ENCODE measurements at regions not wholly inside any gene's neighbourhood (a gene's known extent, or its start where the extent isn't known, plus 50 kb on each side); places are given as distances from the start of the nearest gene placed in this dataset.
"Not testable (repeated sequence)": the region's sequence is repeated elsewhere in the genome, so short reads cannot be mapped to it uniquely, and the experiment has no call there.

DNA sequence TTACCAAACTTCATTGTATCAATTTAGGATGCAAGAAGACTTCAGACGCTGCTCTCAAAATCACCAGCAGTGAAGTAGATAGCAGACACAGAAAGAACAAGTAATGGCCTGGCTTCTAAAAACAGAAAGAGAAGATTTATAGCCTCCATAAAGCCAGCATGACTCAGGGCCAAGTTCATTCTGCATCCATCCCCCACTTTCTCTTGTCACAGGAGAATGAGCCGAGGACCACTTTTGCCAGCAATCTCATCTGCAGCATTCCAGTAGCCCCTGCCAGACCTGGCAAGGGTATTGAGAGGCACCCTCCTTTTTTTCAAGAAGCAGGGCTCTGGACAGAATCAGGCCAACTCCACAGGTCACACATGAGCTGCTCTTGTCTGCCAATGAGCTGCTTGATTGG is 355.4 kb upstream of the SOX9 start:
- DNase-seq, result no peak

DNA sequence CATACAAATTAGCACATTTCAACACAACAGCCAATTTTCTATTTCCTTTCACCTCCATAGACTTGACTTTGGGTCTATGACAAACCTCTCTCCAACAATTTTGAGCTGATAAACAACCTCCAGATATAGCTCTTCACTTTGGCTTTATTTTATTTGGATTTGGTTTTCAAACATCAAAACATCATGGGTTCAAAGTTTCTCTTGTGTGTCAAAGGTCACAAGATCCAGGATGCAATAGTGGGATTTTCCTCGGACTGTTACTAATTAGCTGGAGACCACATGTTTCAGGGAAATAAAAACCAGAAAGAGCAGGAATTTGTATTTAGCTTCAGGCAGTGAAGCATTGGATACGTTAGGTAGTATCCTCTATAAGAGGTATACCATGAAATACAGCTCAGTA is 351.0 kb upstream of the SOX9 start:
- DNase-seq, result no peak

DNA sequence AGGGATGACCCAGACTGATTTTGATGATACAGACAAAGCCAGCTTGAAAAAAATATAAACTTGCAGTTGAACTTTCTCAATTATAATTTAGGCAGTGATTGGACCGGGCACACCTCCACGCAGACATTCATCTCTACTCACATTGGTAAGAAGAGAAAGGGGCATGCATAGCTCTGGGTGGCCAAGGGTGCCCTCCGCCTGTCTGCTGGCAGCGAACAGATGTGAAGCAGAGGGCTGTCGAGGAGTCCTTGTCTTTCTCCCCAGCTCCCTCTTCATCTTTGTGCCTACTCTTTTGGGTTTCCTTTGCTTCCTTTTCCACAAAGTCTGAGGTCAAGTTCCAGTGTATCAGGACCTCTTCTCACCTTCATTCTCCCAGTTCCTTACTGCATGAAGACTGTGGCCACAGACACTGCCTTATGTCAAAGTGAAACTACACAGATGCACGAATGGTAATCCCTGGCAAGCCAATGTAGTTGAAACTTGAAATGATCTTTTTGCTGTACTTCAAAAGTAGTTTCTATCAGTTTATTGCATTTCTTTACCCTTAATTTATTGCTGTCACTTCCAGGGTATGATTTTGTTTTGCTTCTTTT is 343.7 kb upstream of the SOX9 start:
- DNase-seq, result no peak

DNA sequence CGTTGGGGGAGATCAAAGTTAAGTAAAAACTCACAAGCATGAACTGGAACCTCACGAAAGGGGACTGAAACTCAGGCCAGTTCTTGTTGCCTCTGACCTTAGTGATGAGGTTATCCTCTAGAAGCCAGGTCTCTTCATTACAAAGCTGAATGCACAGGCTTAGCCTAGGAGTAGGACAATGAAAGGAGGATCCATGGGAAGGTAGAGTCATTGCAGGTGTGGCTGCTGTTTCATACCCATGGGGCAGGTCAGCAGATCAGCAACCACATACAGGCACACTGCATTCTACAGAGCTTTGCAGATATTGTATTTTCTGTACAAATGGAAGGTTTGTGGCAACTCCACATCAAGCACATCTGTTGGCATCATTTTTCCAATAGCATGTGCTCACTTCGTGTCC is 341.3 kb upstream of the SOX9 start:
- DNase-seq, result no peak

DNA sequence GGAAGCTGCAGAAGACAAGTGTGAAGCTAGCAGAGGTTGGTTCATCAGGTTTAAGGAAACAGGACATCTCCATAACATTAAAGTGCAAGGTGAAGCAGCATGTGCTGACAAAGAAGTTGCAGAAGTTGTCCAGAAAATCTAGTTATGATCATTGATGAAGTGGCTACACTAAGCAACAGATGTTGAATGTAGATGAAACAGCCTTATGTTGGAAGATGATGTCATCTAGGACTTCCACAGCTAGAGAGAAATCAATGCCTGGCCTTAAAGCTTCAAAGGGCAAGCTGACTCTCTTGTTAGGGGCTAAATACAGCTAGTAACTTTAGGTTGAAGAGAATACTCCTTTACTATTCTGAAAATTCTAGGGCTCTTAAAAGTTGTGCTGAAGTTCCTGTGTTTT is 340.2 kb upstream of the SOX9 start:
- no peak for DNase-seq

DNA sequence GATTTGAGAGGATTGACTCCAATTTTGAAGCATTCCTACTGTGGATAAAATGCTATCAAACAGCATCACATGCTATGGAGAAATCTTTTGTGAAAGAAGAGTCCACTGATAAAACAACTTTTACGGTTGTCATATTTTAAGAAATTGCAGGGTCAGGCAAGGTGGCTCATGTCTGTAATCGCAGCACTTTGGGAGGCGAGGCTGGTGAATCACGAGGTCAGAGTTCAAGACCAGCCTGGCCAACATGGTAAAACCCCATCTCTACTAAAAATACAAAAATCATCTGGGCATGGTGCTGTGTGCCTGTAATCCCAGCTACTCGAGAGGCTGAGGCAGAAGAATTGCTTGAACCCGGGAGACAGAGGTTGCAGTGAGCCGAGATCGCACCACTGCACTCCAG is 338.8 kb upstream of the SOX9 start:
- DNase-seq, result not testable (repeated sequence)

DNA sequence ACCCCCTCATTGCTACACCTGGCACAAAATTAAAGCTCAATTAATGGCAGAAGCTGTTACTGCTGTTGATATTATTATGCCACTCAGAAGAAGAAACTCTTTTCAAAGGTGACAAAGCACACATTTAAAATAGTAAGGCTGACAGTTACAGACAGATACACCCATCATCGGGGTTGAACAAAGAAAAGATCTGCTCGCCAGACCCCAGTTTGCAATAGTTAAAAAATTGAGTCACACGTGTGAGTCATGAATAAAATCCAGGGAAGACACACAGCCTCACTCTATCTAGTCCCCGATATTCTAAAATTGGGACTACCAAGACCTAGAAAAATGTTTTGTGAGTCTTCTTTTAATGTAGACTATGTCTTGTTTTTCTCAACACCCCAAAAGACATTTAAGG is 330.0 kb upstream of the SOX9 start:
- DNase-seq, result no peak

DNA sequence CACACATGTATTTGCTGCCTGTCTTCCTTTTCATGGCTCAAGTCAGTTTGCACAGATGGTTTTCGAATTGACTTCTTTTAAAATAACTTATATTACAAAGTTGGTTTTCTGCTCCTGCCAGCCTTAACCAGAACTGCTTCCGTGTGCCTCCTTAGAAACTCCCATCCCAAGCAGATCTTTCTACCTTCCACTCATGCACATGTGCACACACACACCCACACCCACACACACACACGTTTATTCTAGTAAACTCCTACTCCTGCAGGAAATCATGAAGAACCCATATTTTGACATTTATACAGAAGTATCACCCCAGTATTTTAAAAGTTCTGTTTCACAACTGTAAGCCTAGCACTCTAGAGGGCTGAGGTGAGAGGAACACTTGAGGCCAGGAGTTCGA is 329.5 kb upstream of the SOX9 start:
- no peak for DNase-seq

DNA sequence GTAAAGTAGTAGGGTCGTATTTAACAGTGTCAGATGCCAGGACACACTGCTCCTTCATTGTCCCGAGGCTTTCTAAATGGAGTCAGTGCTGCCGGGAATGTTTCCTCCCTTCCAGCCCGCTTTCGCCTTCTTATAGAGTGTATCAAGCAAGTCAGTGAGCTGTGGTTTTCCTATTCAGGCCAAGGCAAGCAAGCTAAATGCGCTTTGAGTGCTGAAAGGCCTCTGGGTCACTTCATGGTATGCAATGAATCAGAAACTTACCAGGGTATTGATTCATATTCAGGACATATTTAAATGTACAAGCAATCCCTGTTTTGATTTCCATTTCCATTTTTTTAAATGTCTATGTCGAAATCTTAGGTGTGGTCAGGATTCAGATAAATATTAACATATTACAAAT is 327.9 kb upstream of the SOX9 start:
- no peak for DNase-seq

DNA sequence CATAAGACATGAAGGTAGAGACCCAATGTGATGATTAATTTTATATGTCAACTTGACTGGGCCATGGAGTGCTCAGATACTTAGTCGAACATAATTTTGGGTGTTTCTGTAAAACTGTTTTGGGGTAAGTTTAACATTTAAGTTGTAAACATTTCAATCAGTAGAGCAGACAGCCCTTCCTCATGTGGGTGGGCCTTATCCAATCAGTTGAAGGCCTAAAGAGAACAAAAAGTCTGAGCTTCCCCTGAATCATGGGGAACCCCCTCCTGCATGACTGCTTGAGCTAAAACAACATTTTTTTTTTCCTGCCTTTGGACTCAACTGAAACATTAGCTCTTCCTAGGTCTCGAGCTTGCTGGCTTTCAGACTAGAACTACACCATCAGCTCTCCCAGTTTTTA is 327.3 kb upstream of the SOX9 start:
- no peak for DNase-seq

DNA sequence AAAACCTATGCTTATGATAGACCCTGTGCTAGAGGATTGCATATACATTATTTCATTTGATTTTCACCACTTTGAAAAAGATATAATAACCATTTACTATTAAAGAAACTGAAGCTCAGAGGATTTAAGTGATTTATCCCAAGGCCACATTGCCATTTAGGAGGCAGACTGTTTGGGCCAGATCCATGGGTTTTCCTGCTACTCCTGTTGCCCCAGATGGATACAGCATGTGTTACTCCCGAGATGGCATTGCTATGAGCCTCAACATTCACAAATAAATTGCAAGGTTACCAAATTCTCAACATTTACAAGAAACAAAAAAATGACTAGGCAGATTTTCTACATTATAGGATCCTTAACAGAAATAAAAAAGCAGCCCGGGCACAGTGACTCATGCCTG is 322.1 kb upstream of the SOX9 start:
- no peak for DNase-seq

DNA sequence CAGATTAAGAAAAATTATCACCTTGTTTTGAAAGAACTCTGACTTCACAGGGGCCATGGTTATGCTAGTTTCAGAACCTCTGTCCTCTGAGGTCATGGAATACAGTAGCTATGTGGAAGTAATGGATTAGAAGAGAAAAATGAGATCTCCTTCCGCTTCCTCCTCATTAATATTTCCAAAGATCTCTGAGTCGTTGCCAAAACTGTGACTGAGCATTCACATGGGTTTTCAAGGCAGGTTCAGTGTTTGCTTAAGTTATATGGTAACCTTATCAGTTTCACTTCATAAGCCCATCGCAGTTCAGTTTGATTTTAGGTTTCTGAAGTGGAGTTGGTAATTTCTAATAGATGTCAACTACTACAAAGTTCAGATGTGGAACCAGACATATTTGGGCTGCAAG is 321.2 kb upstream of the SOX9 start:
- no peak for DNase-seq

DNA sequence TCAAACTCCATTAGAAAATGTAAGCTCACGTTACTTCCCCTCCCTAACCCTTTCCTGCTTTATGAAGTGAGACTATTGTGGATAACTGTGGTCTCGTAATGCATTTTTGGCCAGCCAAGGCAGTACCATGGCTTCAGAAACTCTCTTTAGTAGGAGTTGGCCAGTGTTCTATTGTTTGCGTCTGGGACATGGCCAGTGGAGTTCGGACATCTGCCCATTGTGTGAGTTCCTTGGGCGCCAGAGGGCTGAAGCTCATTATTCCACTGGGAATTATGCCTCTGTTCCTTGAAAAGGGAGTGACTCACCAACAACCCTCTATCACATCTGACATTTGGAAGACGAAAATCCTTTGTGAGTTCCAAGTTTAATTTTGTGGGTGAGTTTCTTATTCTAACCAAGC is 319.5 kb upstream of the SOX9 start:
- no peak for DNase-seq

DNA sequence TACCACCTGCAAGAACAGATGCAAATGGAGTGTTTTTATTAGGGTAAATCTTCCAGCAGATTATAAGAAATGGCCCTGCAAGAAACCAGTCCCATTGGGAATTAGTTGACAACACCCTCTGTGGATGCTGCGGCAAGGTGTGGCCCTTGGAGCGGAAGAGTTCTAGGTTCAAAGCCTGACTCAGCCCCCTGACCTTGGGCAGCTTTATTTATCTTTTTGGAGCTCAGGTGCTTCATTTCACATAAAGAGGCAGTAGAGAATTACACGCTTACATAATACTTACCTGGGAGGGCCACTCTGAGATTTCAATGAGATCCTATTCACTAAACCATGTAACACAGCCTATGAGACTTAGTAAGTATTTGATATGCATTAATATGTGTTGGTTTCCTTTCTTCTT is 318.2 kb upstream of the SOX9 start:
- no peak for DNase-seq

DNA sequence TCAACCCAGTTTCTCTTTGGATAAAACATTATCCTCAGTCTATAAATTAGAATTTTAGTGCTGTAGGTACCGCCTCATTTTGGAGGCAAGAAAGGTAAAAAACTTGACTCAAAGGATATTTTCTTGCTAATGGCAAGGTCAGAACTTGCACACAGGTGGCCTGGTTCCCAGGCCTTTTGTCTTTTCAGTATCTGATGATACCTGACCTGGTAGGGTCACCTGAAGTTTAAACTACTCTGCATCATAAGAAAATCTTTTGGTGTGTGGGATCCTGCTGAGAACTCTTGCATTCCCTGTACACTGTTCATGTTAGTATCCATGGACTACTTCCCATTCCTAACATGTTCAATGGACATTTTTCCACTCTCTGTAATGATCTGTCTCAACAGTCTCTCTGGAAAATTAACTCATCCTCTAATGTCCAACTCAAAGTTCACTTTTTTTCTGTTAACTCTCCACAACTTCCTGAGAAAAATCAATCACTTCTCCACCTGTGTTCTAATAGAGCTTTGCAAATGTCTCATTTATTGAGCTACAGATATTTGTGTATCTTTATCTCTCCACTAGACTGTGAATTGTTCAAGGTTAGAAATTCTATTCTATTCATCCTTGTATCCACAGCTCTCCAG is 317.1 kb upstream of the SOX9 start:
- DNase-seq, result no peak

DNA sequence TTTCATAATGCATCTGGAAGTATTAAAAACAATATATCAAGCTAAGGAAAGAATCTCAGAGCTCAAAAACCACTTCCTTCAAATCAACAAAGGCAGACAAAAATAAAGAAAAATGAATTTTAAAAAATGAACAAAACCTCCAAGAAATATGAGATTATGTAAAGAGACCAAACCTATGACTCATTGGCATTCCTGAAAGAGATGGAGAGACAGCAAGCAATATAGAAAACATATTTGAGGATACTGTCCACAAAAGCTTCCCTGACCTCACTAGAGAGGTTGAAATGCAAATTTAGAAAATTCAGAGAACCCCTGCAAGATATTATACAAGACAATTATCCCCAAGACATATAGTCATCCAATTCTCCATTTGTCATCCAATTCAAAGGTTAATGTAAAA is 311.3 kb upstream of the SOX9 start:
- DNase-seq, result no peak

DNA sequence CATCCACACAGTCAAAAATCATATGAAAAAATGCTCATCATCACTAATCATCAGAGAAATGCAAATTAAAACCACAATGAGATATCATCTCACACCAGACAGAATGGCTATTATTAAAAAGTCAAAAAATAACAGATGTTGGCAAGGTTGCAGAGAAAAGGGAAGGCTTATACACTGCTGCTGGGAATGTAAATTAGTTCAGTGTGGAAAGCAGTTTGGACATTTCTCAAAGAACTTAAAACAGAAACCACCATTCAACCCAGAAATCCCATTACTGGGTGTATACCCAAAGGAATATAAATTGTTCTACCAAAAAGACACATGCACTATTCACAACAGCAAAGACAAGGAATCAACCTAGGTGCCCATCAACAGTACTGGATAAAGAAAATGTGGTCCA is 307.0 kb upstream of the SOX9 start:
- not testable (repeated sequence) for DNase-seq

DNA sequence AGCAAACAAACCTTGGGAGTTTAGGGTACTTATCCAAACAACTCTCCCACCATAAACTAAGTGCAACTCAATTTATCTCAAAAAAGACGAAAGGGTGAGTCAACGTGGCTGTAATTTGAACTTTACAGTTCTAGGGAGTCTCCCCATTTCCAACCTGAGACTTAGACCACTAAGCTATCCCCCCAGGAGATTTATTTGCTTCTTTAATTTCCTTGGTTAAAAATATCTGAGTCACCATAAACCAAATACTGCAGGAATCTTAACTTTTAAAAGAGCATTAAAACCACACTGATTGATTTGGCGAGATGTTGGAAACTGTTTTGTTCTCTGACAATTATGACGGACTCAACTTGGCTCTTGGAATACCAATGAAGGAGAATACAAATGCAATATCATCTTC is 299.3 kb upstream of the SOX9 start:
- no peak for DNase-seq

DNA sequence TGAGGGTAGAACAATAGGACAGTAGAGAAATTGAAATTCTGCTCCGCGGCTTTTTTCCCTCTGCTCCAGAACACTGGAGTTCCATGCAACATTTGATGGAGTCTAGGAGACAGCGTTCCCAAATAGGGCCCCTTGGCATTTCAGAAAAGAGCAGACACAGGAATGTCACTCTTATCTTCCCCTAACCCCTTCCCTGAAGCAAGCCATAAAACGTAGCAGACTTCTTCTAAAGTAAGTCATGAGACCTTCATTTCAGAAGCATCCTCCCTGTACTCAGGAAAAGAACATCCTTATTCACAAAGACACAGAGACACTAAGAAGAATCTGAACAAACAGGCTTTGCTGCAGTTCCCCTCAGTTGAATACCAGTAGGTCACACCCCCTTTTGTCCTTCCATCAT is 296.1 kb upstream of the SOX9 start:
- DNase-seq, result no peak

DNA sequence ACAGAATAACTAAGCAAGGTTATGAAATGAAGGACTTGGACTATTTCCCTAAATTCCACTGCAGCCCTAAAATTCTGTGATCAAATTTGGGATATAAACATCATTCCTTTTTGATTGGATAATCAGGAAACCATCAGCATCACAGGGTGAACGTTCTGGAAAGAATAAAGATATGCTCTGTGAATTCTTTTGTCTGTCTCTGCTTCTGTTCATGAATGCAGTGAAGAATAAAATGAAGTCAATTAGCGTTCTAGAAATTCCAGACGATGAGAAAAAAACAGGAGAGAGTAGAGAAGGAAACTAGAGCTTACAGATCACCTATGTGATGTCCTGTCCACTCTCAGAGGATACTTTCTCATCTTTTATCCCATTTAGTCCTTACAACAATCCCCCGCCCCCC is 295.1 kb upstream of the SOX9 start:
- no peak for DNase-seq

DNA sequence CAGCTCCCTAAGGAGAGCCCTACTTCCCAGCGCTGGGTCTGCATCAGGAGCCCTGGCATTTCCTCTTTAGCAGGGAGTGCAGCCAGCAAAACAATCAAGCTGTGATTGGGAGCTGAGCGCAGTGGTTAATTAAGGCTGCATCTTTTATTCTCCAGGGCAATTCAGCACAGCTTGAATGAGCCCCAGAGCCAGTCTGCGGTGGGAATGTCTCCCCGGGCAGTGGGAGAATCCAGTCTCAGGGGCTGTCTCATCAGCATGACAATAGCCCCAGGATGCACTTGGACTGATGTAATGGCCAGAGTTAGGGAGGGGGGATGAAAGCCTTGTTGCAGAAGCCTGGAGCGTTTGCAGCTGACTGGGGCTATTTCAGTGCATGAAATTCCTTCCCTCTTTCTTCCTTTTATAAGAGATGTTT is 292.6 kb upstream of the SOX9 start:
- DNase-seq, result no peak

DNA sequence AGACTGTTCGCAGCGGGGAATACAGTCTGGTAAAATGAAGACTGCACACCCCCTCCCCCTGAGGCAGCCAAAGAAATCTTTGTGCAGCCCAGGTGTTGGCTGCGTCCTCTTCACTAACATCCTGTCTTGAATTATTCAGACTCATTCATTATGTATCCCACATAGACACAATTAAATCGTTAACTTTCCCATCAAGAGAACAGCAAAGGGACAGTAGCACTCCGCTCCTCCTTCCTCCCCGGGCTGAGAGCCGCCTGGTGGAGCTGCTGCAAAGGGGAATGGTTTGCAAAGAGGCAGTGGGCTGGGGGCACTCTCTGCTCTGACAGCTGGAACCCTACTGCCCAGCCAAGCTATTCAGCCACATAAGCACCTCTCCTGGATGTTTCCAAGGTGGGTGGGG is 290.0 kb upstream of the SOX9 start:
- DNase-seq, result no peak

DNA sequence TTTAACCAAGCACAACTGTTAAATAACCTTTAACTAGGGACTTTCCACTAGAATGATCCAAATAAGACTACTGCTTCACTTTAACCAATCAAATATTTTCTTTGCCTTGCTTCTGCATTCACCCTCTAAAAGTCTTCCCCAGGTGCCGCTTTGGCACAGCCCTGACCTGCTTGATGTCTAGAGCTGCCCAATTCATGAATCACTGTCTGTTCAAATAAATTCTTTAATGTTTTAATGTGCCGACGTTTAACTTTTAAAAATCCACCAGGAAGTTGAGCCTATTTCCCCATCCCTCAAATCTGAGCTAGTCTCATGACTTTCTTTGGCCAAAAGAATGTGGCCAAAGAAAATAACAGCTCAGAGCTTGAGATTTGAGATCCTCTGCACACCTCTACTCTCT is 277.8 kb upstream of the SOX9 start:
- no peak for DNase-seq

DNA sequence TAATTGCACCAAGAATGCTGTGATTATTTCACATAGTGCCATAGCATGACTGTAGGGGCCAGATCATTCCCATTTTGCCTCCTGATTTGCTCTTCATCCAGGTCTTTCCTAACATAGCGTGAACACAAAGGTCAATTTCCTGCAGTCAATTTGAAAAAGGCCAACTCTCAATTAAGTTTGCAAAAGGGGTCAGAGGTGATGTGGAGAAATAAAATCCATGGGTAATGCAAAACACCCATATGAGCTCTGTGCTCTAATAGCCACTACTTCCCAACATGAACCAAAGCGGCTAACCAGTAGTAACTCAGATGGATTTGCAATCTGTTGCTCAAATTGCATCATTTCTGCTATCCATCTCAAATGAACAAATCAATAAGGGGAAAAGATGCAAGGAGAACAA is 275.5 kb upstream of the SOX9 start:
- no peak for DNase-seq

DNA sequence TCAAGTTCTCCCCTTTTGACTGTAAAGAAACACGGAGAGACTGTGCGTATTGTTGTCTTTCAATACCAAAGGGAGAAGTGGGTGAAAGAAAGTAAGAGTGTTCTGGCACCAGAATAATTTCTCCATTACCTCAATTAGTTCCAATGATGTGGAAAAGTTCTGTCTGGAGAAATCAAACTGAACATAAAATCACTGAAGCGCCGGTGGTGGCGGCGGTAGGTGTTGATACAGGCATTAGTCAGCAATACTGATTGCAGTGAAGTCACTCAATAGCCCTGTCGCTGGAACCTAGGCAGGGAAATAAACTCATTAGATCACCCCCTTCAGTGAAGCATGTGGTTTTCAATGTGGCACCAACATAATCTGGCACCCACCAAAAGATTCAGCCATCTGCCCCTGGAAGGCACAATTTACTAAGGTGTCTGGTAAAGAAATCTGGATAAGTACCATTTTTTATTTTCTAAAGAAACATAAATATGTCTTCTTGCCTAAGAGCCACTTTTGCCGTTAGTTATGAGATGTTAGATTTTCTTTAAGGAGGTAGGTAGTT is 274.2 kb upstream of the SOX9 start:
- DNase-seq, result no peak

Measured in CD4-positive, alpha-beta T cell treated with Interleukin-4 for 1 hour (primary cell).